EH (cell line): ENCODE measurements at regions not wholly inside any gene's neighbourhood (a gene's known extent, or its start where the extent isn't known, plus 50 kb on each side); places are given as distances from the start of the nearest gene placed in this dataset.
A peak's percentile ranks its signal among the peaks of the same experiment; 100 is the strongest.

ENCODE experiments used
- DNase-seq: peaks from one replicate; pipeline ENCODE4 v3.0.0-alpha.2; 2015; ENCODE audit warnings: low read depth

DNA sequence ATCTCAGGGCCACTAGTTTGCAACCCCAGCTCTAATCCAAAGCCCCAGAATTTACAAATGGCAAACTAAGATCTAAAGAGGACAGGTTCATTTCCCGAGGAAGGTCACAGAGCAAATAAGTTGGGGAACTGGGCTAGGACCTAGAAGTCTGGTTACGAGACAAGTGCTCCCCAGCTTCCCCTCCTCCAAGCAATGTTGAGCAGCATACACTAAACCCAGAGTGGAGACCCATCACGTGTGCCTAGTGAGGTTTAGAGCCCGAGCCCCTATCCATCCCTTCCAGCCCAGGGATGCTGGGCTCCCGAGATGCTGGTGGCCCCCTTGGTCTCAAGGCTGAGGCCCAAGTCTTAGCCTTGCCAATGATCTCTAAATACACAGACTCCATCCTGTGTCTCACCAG is 209.5 kb upstream of the ZMIZ1 start:
- no peak for DNase-seq

DNA sequence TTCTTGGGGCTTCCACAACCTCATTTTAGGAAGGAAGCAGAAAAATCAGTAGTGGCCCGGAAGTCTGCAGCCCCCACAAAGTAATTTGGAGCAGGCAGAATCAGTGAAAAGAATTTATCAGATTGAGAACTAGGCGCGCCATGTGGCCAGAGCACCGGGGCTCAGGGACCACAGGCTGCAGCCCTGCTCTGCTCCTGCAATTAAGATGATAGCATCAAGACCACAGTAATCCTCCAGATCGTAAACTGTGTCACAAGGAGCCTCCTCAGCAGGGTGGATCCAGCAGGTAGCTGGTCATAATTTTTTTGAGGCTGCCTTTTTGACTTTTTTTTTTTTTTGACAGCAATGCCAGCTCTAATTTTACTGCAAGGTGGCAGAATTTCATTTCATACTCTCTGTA is 209.0 kb upstream of the ZMIZ1 start:
- DNase-seq = no peak

DNA sequence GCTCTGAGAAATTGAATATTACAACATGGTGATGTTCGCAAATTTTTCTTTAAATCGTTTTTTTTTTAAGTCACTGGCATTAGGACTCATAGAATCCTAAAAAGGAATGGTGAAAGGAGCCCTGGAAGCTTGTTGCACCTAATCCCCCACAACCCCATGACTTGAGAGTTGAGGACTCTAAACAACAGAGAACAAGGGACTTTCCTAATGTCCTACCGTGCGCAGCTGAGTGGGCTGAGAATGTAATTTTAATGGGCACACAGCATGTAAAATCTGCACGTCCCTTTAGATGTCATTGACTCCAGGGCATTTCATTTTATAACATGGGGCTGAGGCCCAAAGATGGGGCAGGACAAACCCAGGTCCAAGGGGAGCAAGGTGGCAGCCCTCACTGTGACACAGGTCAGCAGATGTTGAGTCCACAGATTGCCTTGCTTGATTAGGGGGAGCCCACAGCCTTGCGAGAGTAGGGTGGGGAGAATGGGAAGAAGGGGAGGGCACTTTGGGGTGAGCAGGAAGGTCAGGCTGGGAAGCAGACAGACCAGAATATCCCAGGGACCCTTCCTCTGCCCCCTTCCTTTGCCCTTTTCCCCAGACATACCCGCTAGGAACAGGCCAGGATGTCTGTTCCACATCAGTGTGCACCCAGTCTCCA is 208.4 kb upstream of the ZMIZ1 start:
- no peak for DNase-seq

DNA sequence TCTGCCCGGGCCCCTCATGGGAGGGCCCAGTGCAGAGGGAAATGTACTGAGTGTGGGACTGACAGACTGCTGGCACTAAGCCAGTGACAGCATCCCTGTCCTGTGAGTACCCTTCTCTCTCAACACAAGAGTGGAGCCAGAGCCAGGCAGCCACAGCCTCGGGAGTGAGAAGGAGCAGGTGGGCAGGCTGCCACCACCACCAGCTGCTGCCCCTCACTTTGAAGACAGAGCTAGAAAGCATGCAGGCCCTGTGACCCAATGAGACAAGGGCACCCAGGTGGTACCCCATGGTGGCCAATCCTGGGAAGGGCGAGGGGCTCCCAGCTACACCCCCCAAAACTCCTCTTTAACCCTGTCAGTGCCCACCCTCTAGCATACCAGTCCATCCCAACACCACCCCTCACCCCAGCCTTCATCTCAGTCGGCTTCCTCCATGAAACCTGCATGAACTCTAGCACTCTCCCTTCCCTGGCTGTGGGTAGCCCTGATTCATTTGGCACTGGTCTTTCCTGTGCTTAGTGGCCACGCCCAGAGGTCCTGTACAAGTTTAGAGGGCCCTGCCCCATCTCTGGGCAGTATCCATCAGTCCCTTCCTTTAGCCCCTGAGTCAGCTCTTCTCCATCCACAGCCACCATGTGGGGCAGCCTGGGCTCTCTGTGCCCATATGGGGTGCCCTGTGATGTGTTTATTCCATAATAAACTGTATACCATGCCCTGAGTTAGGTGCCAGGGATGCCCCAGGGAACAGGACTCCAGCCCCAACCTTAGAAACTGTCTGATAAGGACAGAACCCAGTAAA is 207.0 kb upstream of the ZMIZ1 start:
- no peak for DNase-seq

DNA sequence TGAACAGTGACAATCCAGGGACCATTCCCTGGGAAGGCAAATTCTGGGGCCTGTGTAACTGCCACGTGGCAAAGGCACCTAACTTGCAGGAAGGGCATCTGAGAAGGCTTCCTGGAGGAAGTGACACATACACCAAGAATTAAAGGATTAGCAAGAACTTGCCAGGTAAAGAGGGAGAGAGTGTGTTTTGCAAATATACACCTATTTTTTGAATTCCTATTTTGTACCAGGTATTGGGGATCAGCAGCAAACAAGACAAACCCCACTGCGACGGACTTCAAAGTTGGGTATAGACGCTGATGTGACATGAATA is 206.5 kb upstream of the ZMIZ1 start:
- no peak for DNase-seq

DNA sequence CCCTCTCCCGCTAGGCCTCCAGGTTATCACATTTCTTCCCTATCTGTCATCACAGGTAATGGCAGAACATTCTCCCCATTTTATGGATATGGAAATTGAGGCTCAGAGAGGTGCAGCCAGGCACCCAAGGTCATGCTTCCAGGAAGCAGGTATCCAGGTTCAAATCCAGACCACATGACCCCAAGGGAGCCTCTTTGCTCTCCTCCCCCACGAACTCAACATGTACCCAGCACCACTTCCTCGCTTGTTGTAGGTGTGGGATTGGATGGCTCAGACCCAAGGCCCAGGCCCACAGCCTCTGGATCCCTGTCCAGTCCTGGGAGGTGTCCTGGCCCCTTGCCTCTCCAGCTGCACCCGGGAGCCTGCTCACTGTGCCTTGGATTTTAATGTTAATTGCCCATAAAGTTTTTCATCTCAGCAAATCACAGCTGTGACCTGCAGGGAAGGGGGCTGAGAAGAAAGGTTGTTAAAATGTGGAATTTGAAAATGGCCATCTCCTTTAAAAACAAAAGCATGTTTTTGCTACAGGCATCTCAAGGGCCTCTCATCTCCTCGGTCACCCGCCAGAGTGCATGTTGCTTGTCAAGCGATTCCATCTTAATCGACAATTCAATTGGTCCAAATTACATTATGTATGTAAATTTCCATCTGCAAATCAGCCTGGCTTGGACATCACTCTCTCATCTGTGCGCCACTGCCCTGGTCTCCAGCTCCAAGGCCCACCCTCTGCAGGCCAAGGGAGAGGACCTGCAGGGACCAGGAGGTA is 205.4 kb upstream of the ZMIZ1 start:
- DNase-seq = no peak

DNA sequence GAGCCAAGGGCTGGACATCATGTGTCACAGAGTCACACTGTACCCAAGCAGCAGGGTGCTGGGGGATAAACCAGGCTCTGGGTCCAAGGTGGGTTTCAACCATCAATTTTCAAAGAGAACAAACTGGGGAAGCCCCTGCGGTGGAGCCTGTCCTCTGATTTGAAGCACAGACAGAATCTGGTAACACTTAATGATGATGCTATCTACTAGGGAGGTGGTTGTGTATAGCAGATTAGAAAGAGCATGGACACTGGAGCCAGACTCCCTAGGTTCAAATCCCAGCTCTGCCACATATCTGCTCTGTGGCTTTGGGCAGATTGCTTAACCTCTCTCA is 204.9 kb upstream of the ZMIZ1 start:
- DNase-seq = no peak

DNA sequence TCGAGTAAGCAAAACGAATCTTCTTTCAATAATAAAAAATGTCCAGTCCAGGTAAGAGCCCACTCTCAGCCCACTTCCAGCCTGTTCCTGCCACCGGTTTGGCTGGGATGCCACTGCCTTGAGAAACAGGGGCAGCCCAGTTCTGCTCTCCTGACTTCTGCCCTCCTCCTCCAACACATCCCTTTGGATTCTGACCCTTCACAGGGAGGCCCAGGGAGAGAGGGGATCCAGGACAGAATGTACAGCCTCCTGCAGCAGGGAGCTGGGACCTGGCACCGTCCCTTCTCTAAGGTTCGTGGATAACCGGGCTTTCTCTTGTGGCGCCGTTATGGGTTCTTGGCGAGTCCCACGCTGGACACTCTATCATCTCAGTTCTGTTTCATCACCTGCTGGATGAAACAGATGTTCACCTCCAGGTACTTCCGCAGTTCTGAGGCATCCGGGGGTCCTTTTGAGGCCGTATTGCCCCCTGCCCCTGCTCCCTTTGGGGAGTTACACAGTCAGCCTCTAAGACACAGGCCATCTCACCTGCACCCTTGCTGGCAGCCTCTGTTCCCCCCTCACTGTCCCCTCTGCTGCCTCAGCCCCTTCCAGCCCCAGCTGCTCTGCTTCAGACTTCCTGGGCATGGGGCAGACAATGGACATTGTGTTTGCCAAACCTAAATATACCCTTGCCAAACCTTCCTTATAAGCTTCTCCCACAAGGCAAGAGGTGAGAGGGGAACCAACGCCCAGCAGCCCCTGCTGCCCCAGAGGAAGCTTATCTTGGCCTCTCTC is 203.8 kb upstream of the ZMIZ1 start:
- no peak for DNase-seq

DNA sequence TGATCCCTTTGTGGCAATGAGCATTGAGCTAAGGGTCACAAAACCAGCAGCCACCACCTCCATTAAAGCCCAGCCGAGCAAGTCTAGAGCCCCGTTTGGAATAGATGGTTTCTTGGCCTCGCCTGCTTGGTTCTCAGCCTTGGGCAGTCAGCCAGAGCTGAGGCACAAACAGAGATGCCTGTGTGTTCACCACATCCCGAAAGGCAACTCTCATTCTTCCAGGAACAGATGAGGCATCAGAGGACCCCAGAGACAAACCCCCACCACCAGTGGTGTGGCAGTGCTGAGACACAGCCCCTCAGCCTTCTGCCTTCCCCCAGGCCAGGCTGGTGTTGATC is 203.3 kb upstream of the ZMIZ1 start:
- peak; percentile 6 for DNase-seq

DNA sequence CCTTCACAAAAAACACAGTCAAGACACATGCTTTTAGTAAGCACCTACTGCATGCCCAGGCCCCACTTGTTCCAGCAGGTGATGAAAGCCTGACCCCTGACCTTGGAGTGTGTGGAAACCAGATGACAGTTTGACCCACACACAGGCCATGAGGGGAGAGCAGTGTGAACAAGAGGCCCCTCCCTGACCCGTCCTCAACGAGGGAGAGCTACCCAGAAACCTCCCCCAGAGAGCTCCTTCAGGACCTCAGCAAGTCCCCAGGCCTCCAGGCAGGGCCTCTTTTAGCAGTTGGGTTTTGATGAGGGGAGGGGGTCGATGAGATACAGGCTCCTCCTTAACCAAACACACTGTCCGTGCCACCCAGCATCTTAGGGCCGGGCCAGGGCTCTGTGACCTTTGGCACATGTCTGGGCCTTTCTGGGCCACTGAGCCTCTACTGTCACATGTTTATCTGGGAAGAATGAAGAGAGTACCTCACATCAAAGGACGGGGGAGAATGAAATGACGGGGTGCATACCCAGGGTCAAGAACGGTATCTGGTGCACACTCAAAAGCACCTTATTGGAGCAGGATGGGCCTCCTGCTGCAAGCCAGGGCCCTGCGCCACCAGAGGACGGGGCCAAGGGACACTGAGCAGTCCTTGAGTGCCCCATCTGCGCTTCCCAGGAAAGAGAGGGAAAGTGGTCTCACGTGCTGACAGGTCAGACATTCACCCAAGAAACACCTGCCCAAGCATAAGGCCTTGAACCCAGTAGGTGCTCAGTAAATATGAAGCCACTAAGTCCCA is 202.6 kb upstream of the ZMIZ1 start:
- no peak for DNase-seq

DNA sequence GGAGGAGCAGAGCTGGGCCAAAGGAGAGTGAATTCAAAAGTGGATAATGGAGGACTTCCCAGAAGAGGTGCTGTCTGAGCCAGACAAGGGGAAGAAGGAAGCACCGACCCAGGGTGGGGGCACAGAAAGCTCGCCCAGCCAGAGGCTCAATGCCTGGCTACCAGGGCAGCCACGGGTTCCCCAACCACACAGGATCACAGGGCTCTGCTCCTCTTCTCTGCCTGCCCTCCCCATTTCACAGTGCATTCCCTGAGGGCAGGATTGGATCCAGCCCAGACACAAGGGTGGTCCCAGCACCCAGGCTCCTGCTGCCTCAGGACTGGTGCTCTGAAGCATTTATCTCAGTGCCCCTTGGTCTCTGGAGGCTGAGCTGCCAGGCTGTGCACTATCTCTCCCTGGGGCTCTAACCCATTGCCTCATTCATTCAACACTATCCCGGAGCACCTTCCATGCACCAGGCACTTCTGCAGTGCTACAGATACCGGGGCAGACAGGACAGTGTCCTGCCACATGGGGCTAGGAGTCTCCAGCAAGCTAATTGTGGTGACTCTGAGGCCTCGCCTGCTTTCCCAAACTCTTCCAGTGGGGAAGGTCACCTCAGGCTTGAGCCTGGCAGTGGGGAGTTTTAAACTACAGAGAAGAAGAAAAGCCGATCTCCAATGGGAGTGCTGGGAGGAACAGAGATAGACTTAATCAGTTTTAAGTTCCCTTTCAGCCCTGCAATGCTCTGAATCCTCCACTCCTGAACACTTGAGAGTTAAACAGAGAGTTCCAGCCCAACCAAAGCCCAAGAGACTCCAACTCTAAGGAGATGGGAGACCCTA is 201.8 kb upstream of the ZMIZ1 start:
- DNase-seq = no peak

DNA sequence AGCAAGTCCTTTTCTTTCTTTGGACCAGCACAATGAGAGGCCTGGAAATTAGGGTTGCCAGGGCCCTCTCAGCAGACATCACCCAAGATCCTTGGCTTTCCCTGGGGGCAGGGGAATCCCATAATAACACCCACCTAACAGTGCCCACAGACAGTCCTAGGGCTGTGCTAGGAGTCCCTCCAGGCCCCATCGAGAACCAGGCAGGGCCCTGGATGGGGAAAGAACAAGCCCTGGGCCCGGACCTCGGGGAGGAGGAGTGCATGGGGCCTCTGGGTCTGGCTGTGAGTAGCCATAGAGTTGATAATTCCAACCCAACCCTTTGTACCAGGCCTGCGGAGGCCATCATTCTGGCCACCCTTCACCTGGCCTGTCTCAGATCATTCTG is 201.2 kb upstream of the ZMIZ1 start:
- no peak for DNase-seq

DNA sequence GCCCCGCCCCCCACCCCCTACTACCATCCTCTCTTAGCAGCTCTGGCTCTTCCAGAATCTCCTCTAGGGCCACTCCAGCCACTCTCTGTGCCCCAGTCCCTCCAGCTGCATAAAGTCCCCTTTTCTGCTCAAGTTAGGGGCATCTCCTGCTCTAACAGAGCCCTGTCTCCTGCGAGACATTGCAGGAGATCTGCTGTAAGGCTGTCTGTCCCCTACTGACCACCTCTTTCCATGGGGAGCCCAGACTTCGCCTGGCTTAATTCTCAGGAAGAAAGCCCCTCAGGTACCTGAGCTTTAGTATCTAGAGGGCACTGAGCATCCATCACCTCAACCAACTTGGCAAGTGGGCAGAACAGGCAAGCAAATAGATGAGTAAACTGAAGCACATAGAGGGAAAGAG is 200.7 kb upstream of the ZMIZ1 start:
- DNase-seq = no peak

DNA sequence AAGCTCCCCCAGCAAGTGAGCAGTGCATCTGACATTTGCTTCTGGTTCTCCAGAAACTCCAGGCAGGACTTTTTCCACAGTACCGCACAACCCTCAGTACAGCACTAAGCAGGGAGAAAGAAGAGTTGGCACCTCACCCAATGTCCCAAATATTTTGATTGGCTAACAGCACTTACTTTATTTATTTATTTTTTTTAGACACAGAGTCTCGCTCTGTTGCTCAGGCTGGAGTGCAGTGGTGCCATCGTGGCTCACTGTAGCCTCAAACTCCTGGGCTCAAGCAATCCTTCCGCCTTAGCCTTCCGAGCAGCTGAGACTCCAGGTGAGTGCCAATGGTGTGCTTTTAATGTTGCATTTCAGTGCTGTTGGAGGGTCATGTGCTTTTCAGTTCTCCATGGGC is 200.3 kb upstream of the ZMIZ1 start:
- no peak for DNase-seq

DNA sequence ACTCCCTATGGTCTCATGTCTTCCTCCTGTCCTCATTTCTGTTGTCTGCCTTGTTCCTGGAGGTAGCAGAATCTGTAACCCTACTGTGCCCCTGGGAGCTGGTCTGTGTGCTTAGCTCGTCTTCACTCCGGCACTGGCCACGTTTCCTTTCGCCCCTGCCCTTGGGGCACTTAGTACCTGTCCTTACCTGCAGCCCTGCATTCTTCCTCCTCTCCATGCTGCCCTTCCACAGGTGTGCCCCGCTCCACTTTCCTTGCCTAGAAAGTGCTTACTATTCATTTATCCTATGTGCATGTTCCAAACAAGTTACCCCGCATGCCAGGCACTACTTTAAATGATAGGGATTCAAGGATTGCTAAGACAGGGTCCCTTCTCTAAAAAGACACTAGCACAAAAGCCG is 199.9 kb upstream of the ZMIZ1 start:
- no peak for DNase-seq

DNA sequence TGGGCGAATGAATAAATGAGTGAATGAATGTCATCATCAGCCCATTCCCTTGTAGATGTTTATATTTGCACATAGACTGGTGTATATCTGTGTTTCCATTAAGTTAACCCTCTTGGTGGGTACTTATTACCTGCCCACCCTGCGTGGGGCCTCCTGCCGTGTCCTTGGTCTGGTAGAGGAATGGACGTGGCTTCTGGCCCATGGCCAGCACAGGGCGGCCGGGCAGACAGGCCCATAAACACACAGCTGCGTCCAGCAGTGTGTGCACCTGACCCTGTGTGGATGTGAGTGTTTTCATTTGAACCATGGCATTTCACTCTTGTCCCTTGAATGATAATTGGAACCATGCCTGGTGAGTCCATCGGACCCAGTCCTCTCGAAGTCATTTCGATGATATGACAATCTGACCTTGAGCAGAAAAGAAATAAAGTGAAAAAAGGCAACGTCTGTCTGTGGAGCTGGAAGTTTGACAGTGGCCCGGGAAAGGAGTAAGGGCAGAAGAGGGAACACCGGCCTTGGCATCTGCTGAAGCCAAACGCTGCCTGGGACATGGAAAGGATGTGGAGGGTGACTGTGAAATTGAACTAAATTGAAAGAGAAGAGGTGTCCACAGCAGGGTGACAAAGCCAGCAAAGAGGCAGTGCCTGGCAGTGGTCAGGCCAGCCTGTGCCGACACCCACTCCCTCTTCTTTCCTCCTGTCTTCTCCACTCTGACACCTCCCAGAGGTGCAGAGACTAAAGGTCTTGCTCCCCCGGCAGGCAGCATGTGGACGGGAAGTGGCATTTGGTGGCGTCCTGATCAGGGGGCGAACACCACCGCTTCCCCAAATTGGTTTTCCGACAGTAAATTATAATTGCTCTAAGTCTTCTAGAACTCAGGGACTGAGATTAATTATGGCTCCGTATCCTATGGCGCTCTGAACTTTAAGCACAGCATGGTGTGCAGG is 199.0 kb upstream of the ZMIZ1 start:
- no peak for DNase-seq

DNA sequence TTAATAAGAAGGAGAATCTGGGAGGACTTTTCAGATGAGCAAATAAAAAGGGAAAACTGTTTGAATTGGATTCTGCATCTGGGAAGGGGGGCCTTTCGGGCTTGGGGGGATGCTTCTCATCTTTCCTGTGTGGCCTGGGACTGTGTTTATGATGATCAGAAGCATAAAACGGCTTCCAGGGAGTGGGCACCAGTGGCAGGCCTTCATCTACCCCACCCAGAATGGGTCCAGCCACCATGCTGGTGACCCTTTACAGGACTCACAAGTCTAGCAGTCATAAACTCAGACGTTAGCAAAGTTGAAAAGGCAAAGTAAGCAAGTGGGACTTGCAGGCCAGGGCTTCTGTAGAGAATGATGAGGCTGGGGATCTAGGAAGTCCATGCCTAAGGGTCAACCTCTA is 198.3 kb upstream of the ZMIZ1 start:
- no peak for DNase-seq

DNA sequence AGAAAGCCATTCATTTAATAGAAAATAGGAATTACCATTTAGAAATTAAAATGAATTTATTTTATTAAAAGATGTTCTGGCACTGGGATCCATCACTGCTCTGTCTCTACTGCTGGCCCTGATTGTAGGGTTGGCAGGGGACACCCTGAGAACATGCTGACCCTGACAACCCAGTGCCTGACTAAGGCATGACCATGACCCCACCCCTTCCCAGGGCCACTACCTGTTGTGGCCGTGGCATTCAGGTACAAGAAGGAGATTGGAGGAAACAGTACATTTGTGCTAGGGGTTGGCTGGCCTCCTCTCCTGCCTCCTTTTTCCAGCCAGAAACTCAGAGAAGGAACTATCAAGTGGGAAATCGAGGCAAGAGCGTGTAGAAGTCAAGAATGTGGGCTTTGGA is 197.0 kb upstream of the ZMIZ1 start:
- DNase-seq = no peak

DNA sequence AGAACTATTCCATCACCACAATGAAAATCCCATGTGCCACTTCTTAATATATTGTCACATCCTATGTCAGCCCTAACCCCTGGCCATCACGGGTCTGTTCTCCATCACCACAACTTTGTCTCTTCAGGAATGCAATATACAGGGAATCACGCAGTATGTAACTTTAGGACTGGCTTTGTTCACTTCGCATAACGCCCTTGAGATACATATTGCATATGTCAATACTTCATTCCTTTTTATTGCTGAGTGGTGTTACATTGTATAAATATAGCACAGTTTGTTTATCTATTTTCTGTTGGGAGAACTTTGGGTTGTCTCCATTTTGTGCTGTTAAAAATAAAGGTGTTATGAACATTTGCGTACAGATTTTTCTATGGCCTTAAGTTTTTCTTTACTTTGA is 195.4 kb upstream of the ZMIZ1 start:
- no peak for DNase-seq

DNA sequence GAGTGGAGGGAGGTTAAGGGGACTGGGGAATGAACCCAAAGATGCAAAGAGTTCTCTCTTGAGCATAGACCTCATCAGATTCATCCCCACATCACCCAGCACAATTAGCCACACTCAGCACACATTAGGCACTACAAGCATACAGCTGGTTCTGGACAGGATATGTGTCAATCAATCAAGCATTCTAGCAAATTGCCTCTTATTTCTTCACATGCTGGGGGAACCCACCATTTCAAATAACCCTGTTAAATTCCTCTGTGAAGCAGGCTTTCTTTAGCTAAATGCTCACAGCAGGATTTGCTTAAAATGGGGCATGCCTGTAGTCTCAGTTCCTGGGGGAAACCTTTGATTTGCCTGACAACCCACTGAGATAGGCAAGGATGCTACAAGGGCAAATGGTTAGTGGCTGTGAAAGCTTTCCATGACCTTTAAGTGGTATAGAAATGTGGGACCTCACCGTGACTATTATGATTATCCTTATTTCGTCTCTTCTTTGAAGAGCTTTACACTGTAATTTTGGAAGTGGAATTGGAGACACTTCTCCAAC is 193.4 kb upstream of the ZMIZ1 start:
- DNase-seq = no peak
